ENCODE measurements at regions not wholly inside any gene's neighbourhood (a gene's known extent, or its start where the extent isn't known, plus 50 kb on each side); places are given as distances from the start of the nearest gene placed in this dataset.

DNA sequence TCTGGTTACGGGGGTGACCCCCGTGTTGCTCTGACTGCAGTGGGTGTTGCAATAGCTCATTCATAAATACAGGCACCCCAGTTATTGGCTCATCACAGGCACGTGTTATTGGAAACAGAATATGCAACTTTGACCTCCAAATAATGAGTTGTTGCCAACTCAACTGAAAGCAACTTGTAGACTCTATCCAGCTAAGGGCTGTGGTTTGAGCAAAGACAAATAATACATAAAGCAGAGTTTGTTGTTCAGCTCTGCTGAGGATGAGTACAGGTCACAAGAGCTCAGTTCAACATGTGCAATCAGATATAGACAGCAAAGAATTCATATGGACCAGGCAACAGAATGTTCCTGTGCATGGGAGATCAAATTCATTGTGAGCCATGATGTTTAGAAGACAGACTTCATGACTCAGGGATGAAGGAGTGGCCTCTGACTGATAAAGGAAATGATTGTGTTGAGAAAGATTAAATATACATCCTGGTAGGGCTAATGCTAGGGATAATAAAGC, 87.6 kb upstream of the LRIG1 start:
- H3K27ac ChIP-seq (ENCODE audit: extremely low read depth, low read depth, low read length): no peak overlapping the region
- TF ChIP-seq ZNF366 (tag by site-specific recombination; conservative IDR thresholded peaks at IDR 0.05): no peak
- no peak for TF ChIP-seq ZNF791 (tag by site-specific recombination; IDR thresholded peaks at IDR 0.05)
- no peak for TF ChIP-seq ZXDB (tag by site-specific recombination; IDR thresholded peaks at IDR 0.05)

GRCh38 chr3:66592016-66592761, 91.4 kb upstream of the LRIG1 start:
- ChIA-PET CTCF (interaction anchor here (0.6 kb wide), 1 partner anchor 8 kb away, joined by 3 read pairs; no protein-coding TSS in a partner anchor), POLR2A (interaction anchor here (0.7 kb wide), 1 partner anchor 27 kb away, joined by 4 read pairs; no protein-coding TSS in a partner anchor)

More for the DNA sequence above, 87.6 kb upstream of the LRIG1 start:
- Histone ChIP-seq H3K4me1 (ENCODE audit: control insufficient read depth, insufficient read depth, low read length) (no peaks in the 10 kb centered on the region), H3K9me3 (ENCODE audit: control insufficient read depth, insufficient read depth, low read depth, low read length) (no peaks in the 10 kb centered on the region), H3K4me3 (ENCODE audit: low read depth, low read length) (no peak overlapping the region), H3K36me3 (ENCODE audit: control insufficient read depth in 2 of 2, insufficient read depth in 1 of 2, low read length in 2 of 2) (no peaks in the 10 kb centered on the region)
- POLR2A ChIA-PET: no interaction called here
- CTCF ChIA-PET: interaction anchor here (0.8 kb wide), 1 partner anchor 181 kb away, joined by 3 read pairs; no protein-coding TSS in a partner anchor

More at GRCh38 chr3:66592016-66592761, 91.4 kb upstream of the LRIG1 start:
- TF ChIP-seq ZFP37 (tag by site-specific recombination; IDR thresholded peaks at IDR 0.05) (no peak), ZNF433 (tag by site-specific recombination; IDR thresholded peaks at IDR 0.05; ENCODE audit: low read depth) (no peak), ZNF623 (tag by site-specific recombination; IDR thresholded peaks at IDR 0.05) (no peak), OVOL3 (tag by site-specific recombination; IDR thresholded peaks at IDR 0.05) (no peak), ZNF600 (tag by site-specific recombination; IDR thresholded peaks at IDR 0.05) (no peak), ZFP3 (tag by site-specific recombination; IDR thresholded peaks at IDR 0.05; ENCODE audit: low read depth) (no peak), ZNF350 (tag by site-specific recombination; IDR thresholded peaks at IDR 0.05) (no peak), ZNF426 (tag by site-specific recombination; IDR thresholded peaks at IDR 0.05) (no peak), ZNF571 (tag by site-specific recombination; IDR thresholded peaks at IDR 0.05) (no peak), ZNF501 (tag by site-specific recombination; IDR thresholded peaks at IDR 0.05) (no peak), EGR2 (tag by site-specific recombination; IDR thresholded peaks at IDR 0.05; ENCODE audit: low read depth) (no peak), ZNF658 (tag by site-specific recombination; IDR thresholded peaks at IDR 0.05) (no peak), ZNF521 (tag by site-specific recombination; IDR thresholded peaks at IDR 0.05) (no peak), AEBP2 (tag by site-specific recombination; IDR thresholded peaks at IDR 0.05; ENCODE audit: borderline replicate concordance) (no peak), ZNF324 (tag by site-specific recombination; IDR thresholded peaks at IDR 0.05) (no peak), ZNF677 (tag by site-specific recombination; IDR thresholded peaks at IDR 0.05) (no peak), ZNF549 (tag by site-specific recombination; IDR thresholded peaks at IDR 0.05) (no peak)
- TF ChIP-seq, protein P1, sequence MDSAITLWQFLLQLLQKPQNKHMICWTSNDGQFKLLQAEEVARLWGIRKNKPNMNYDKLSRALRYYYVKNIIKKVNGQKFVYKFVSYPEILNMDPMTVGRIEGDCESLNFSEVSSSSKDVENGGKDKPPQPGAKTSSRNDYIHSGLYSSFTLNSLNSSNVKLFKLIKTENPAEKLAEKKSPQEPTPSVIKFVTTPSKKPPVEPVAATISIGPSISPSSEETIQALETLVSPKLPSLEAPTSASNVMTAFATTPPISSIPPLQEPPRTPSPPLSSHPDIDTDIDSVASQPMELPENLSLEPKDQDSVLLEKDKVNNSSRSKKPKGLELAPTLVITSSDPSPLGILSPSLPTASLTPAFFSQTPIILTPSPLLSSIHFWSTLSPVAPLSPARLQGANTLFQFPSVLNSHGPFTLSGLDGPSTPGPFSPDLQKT (IDR thresholded peaks at IDR 0.05; ENCODE audit: borderline replicate concordance, low read depth, low read length): no peak
- TF ChIP-seq, protein P2, sequence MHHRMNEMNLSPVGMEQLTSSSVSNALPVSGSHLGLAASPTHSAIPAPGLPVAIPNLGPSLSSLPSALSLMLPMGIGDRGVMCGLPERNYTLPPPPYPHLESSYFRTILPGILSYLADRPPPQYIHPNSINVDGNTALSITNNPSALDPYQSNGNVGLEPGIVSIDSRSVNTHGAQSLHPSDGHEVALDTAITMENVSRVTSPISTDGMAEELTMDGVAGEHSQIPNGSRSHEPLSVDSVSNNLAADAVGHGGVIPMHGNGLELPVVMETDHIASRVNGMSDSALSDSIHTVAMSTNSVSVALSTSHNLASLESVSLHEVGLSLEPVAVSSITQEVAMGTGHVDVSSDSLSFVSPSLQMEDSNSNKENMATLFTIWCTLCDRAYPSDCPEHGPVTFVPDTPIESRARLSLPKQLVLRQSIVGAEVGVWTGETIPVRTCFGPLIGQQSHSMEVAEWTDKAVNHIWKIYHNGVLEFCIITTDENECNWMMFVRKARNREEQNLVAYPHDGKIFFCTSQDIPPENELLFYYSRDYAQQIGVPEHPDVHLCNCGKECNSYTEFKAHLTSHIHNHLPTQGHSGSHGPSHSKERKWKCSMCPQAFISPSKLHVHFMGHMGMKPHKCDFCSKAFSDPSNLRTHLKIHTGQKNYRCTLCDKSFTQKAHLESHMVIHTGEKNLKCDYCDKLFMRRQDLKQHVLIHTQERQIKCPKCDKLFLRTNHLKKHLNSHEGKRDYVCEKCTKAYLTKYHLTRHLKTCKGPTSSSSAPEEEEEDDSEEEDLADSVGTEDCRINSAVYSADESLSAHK (tag by site-specific recombination; IDR thresholded peaks at IDR 0.05): no peak
- TF ChIP-seq, protein P3, sequence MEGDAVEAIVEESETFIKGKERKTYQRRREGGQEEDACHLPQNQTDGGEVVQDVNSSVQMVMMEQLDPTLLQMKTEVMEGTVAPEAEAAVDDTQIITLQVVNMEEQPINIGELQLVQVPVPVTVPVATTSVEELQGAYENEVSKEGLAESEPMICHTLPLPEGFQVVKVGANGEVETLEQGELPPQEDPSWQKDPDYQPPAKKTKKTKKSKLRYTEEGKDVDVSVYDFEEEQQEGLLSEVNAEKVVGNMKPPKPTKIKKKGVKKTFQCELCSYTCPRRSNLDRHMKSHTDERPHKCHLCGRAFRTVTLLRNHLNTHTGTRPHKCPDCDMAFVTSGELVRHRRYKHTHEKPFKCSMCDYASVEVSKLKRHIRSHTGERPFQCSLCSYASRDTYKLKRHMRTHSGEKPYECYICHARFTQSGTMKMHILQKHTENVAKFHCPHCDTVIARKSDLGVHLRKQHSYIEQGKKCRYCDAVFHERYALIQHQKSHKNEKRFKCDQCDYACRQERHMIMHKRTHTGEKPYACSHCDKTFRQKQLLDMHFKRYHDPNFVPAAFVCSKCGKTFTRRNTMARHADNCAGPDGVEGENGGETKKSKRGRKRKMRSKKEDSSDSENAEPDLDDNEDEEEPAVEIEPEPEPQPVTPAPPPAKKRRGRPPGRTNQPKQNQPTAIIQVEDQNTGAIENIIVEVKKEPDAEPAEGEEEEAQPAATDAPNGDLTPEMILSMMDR (tag by site-specific recombination; IDR thresholded peaks at IDR 0.05): no peak
- H3K4me1 ChIP-seq (ENCODE audit: control insufficient read depth, insufficient read depth, low read length): no peaks in the 10 kb centered on the region
- no peaks in the 10 kb centered on the region for H3K9me3 ChIP-seq (ENCODE audit: control insufficient read depth, insufficient read depth, low read depth, low read length)
- H3K36me3 ChIP-seq (ENCODE audit: control insufficient read depth in 2 of 2, insufficient read depth in 1 of 2, low read length in 2 of 2): no peaks in the 10 kb centered on the region
- no peak overlapping the region for H3K27ac ChIP-seq (ENCODE audit: extremely low read depth, low read depth, low read length)
- no peak overlapping the region for H3K4me3 ChIP-seq (ENCODE audit: low read depth, low read length)

Data from HEK293 (cell line).